Rectal smooth muscle tissue (tissue), 1 donor: ENCODE measurements at regions not wholly inside any gene's neighbourhood (a gene's known extent, or its start where the extent isn't known, plus 50 kb on each side); places are given as distances from the start of the nearest gene placed in this dataset.
"Not testable (repeated sequence)": the region's sequence is repeated elsewhere in the genome, so short reads cannot be mapped to it uniquely, and the experiment has no call there.

Source experiments
- H3K27ac ChIP-seq: one replicate; pipeline ENCODE4 v1.7.0; 2013; ENCODE audit warnings: low read depth, low read length, inconsistent platforms
- H3K27me3 ChIP-seq: one replicate; pipeline ENCODE4 v1.7.0; 2013; ENCODE audit warnings: low read length; ENCODE audit not compliant: control insufficient read depth, insufficient read depth
- H3K36me3 ChIP-seq: one replicate; pipeline ENCODE4 v1.7.0; 2013; ENCODE audit warnings: low read length; ENCODE audit not compliant: control insufficient read depth, insufficient read depth
- H3K4me1 ChIP-seq: one replicate; pipeline ENCODE4 v1.7.0; 2013; ENCODE audit warnings: low read length; ENCODE audit not compliant: control insufficient read depth, insufficient read depth
- H3K4me3 ChIP-seq: one replicate; pipeline ENCODE4 v1.7.0; 2013; ENCODE audit warnings: low read length
- H3K9ac ChIP-seq: one replicate; pipeline ENCODE4 v1.7.0; 2013; ENCODE audit warnings: low read length

DNA sequence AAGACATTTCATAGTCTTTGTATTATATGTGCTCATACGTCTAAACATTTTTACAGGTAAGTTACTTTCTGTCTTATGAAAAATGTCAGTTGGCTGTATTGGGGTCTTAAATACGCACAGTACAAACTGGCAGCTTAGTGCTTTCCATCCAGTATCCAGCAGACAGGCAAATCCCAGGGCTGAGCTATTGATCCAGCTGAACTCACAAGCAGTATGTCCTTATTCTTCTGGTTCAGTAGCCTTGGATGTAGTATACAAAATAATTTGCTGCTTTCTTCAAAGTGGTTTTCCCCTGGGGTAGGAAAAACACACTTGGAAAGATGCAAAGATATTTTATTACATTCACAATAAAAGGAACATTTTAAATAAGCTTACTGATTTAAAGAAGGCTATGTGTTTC lies 617.2 kb downstream of the NR2F1-AS1 start:
- H3K4me3 ChIP-seq = no peak overlapping the region
- H3K27ac ChIP-seq = no peak overlapping the region
- H3K9ac ChIP-seq = no peak overlapping the region
- H3K36me3 ChIP-seq = no peaks in the 10 kb centered on the region
- no peaks in the 10 kb centered on the region for H3K4me1 ChIP-seq
- H3K27me3 ChIP-seq = no peaks in the 10 kb centered on the region

GRCh38 chr5:92962752-92963151 lies 618.3 kb downstream of the NR2F1-AS1 start:
- Histone ChIP-seq H3K4me3 (no peak overlapping the region), H3K36me3 (no peaks in the 10 kb centered on the region), H3K27ac (no peak overlapping the region), H3K27me3 (no peaks in the 10 kb centered on the region), H3K4me1 (no peaks in the 10 kb centered on the region), H3K9ac (no peak overlapping the region)

DNA sequence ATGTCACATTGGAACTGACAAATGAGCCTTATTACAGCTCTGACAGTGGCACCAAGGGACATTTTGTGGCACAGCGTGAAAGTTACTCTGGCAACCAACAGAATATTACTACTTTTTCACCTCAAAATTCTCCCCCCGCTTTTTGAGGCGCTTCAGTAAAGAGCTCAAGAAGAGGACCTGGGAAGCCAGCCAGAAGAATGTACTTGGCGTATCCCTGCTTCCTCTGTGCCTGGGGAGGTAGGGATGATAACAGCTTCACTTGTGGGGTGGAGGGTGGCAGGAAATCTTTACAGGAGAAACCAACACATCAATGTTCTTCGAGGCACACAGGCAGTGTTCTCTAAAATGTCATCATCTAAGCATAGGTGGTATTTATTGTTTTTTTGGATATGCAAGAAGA lies 624.1 kb downstream of the NR2F1-AS1 start:
- no peak overlapping the region for H3K9ac ChIP-seq
- no peaks in the 10 kb centered on the region for H3K27me3 ChIP-seq
- H3K27ac ChIP-seq = no peak overlapping the region
- H3K4me3 ChIP-seq = no peak overlapping the region
- no peaks in the 10 kb centered on the region for H3K4me1 ChIP-seq
- H3K36me3 ChIP-seq = no peaks in the 10 kb centered on the region

GRCh38 chr5:92952243-92952642 lies 628.8 kb downstream of the NR2F1-AS1 start:
- Histone ChIP-seq H3K9ac (no peak overlapping the region), H3K4me3 (no peak overlapping the region), H3K36me3 (no peaks in the 10 kb centered on the region), H3K27me3 (no peaks in the 10 kb centered on the region), H3K27ac (no peak overlapping the region), H3K4me1 (no peaks in the 10 kb centered on the region)

- H3K36me3 ChIP-seq = no peaks in the 10 kb centered on the region
- no peak overlapping the region for H3K4me3 ChIP-seq
- H3K27ac ChIP-seq = no peak overlapping the region
- H3K9ac ChIP-seq = no peak overlapping the region
- H3K27me3 ChIP-seq = no peaks in the 10 kb centered on the region
- no peaks in the 10 kb centered on the region for H3K4me1 ChIP-seq
Observed at GRCh38 chr5:92951746-92952145, 629.3 kb downstream of the NR2F1-AS1 start.

DNA sequence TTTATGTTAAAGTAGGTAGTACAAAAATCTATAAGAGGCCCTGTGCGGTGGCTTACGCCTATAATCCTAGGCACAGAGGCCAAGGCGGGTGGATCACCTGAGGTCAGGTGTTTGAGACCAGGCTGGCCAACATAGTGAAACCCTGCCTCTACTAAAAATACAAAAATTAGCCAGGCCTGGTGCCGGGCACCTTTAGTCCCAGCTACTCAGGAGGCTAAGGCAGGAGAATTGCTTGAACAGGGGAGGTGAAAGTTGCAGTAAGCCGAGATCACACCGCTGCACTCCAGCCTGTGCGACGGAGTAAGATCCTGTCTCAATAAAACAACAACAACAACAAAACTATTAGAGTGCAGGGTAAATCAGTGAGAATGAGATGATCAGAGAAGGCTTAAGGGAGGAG lies 634.5 kb downstream of the NR2F1-AS1 start:
- Histone ChIP-seq H3K36me3 (no peaks in the 10 kb centered on the region), H3K4me1 (no peaks in the 10 kb centered on the region), H3K27me3 (no peaks in the 10 kb centered on the region), H3K27ac (no peak overlapping the region), H3K9ac (no peak overlapping the region), H3K4me3 (no peak overlapping the region)

GRCh38 chr5:92945605-92946097 lies 635.4 kb downstream of the NR2F1-AS1 start:
- H3K27ac ChIP-seq = no peak overlapping the region
- no peaks in the 10 kb centered on the region for H3K4me1 ChIP-seq
- H3K9ac ChIP-seq = no peak overlapping the region
- no peaks in the 10 kb centered on the region for H3K36me3 ChIP-seq
- no peaks in the 10 kb centered on the region for H3K27me3 ChIP-seq
- no peak overlapping the region for H3K4me3 ChIP-seq

- Histone ChIP-seq H3K4me1 (no peaks in the 10 kb centered on the region), H3K27ac (no peak overlapping the region), H3K9ac (no peak overlapping the region), H3K36me3 (no peaks in the 10 kb centered on the region), H3K27me3 (no peaks in the 10 kb centered on the region), H3K4me3 (no peak overlapping the region)
Observed at GRCh38 chr5:92944903-92945604, 636.0 kb downstream of the NR2F1-AS1 start.

GRCh38 chr5:92944337-92944736 lies 636.7 kb downstream of the NR2F1-AS1 start:
- Histone ChIP-seq H3K9ac (no peak overlapping the region), H3K4me1 (no peaks in the 10 kb centered on the region), H3K36me3 (no peaks in the 10 kb centered on the region), H3K27me3 (no peaks in the 10 kb centered on the region), H3K4me3 (no peak overlapping the region), H3K27ac (no peak overlapping the region)

- H3K4me3 ChIP-seq = no peak overlapping the region
- H3K36me3 ChIP-seq = no peaks in the 10 kb centered on the region
- H3K4me1 ChIP-seq = no peaks in the 10 kb centered on the region
- no peaks in the 10 kb centered on the region for H3K27me3 ChIP-seq
- no peak overlapping the region for H3K9ac ChIP-seq
- no peak overlapping the region for H3K27ac ChIP-seq
Observed at GRCh38 chr5:92942762-92943161, 638.3 kb downstream of the NR2F1-AS1 start.

DNA sequence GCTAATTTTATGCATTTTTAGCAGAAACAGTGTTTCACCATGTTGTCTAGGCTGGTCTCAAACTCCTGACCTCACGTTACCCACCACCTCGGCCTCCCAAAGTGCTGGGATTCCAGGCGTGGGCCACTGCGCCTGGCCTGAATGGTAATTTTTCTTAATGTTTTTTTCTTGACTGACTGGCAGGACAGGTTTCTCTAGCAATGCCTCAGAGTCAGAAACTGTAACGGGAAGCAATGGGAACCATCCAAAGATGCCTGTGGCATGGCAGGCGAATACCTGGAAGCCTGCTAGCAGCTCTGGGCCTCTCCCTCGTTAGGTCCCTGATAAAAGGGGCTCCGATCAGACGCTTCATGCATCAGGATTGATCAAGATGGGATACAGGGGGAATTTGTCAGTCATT lies 639.2 kb downstream of the NR2F1-AS1 start:
- Histone ChIP-seq H3K27me3 (no peaks in the 10 kb centered on the region), H3K36me3 (no peaks in the 10 kb centered on the region), H3K4me1 (no peaks in the 10 kb centered on the region), H3K9ac (no peak overlapping the region), H3K4me3 (no peak overlapping the region), H3K27ac (no peak overlapping the region)

- H3K27ac ChIP-seq = no peak overlapping the region
- no peaks in the 10 kb centered on the region for H3K36me3 ChIP-seq
- no peak overlapping the region for H3K4me3 ChIP-seq
- no peaks in the 10 kb centered on the region for H3K4me1 ChIP-seq
- no peaks in the 10 kb centered on the region for H3K27me3 ChIP-seq
- H3K9ac ChIP-seq = no peak overlapping the region
Observed at GRCh38 chr5:92939428-92939827, 641.6 kb downstream of the NR2F1-AS1 start.

GRCh38 chr5:92937396-92937795 lies 643.6 kb downstream of the NR2F1-AS1 start:
- not testable (repeated sequence) for H3K4me1 ChIP-seq, H3K36me3 ChIP-seq, H3K9ac ChIP-seq, H3K4me3 ChIP-seq, H3K27ac ChIP-seq, H3K27me3 ChIP-seq
